ENCODE measurements at regions not wholly inside any gene's neighbourhood (a gene's known extent, or its start where the extent isn't known, plus 50 kb on each side); places are given as distances from the start of the nearest gene placed in this dataset.

- no peak for TF ChIP-seq CTCF (IDR thresholded peaks at IDR 0.05)
- TF ChIP-seq POLR2A (IDR thresholded peaks at IDR 0.05), result no peak
- no peaks in the 10 kb centered on the region for H3K36me3 ChIP-seq
- no peak overlapping the region for H3K27ac ChIP-seq
- H3K4me1 ChIP-seq, result no peaks in the 10 kb centered on the region
- H3K9me3 ChIP-seq, result no peaks in the 10 kb centered on the region
- no peak overlapping the region for H3K4me3 ChIP-seq
- no peaks in the 10 kb centered on the region for H3K27me3 ChIP-seq
- DNase-seq, result no peak
Observed at GRCh38 chr4:126812076-126812475, 820.7 kb upstream of the INTU start.

- Histone ChIP-seq H3K4me3 (no peak overlapping the region), H3K4me1 (no peaks in the 10 kb centered on the region), H3K36me3 (no peaks in the 10 kb centered on the region), H3K27ac (no peak overlapping the region), H3K9me3 (no peaks in the 10 kb centered on the region), H3K27me3 (no peaks in the 10 kb centered on the region)
- DNase-seq, result no peak
- TF ChIP-seq CTCF (IDR thresholded peaks at IDR 0.05) (no peak), POLR2A (IDR thresholded peaks at IDR 0.05) (no peak)
Observed at GRCh38 chr4:126820631-126821030, 812.1 kb upstream of the INTU start.

GRCh38 chr4:126821152-126821551 lies 811.6 kb upstream of the INTU start:
- TF ChIP-seq POLR2A (IDR thresholded peaks at IDR 0.05) (no peak), CTCF (IDR thresholded peaks at IDR 0.05) (no peak)
- no peaks in the 10 kb centered on the region for H3K27me3 ChIP-seq
- H3K4me1 ChIP-seq, result no peaks in the 10 kb centered on the region
- no peaks in the 10 kb centered on the region for H3K36me3 ChIP-seq
- H3K27ac ChIP-seq, result no peak overlapping the region
- no peaks in the 10 kb centered on the region for H3K9me3 ChIP-seq
- no peak overlapping the region for H3K4me3 ChIP-seq
- DNase-seq, result no peak

- no peak for DNase-seq
- H3K4me1 ChIP-seq, result no peaks in the 10 kb centered on the region
- no peak for TF ChIP-seq POLR2A (IDR thresholded peaks at IDR 0.05)
- TF ChIP-seq CTCF (IDR thresholded peaks at IDR 0.05), result no peak
Observed at GRCh38 chr4:126825083-126825482, 807.7 kb upstream of the INTU start.

GRCh38 chr4:126827669-126828068 lies 805.1 kb upstream of the INTU start:
- no peak overlapping the region for H3K4me3 ChIP-seq
- H3K27ac ChIP-seq, result no peak overlapping the region
- no peaks in the 10 kb centered on the region for H3K36me3 ChIP-seq
- no peak for DNase-seq
- no peaks in the 10 kb centered on the region for H3K4me1 ChIP-seq
- TF ChIP-seq CTCF (IDR thresholded peaks at IDR 0.05) (no peak), POLR2A (IDR thresholded peaks at IDR 0.05) (no peak)
- no peaks in the 10 kb centered on the region for H3K27me3 ChIP-seq
- H3K9me3 ChIP-seq, result peaks cover 0 to 3% (median 0%) of the 10 kb centered on the region in 4 donors

More at GRCh38 chr4:126825083-126825482, 807.7 kb upstream of the INTU start:
- no peak overlapping the region for H3K4me3 ChIP-seq
- no peak overlapping the region for H3K27ac ChIP-seq
- H3K27me3 ChIP-seq, result no peaks in the 10 kb centered on the region
- H3K36me3 ChIP-seq, result no peaks in the 10 kb centered on the region
- H3K9me3 ChIP-seq, result no peaks in the 10 kb centered on the region

- H3K4me1 ChIP-seq, result no peaks in the 10 kb centered on the region
- no peak for DNase-seq
- peaks cover 0 to 3% (median 0%) of the 10 kb centered on the region in 4 donors for H3K9me3 ChIP-seq
- no peaks in the 10 kb centered on the region for H3K36me3 ChIP-seq
- no peak overlapping the region for H3K4me3 ChIP-seq
- TF ChIP-seq CTCF (IDR thresholded peaks at IDR 0.05), result no peak
- no peak for TF ChIP-seq POLR2A (IDR thresholded peaks at IDR 0.05)
- no peak overlapping the region for H3K27ac ChIP-seq
- no peaks in the 10 kb centered on the region for H3K27me3 ChIP-seq
Observed at GRCh38 chr4:126834854-126835253, 797.9 kb upstream of the INTU start.

Data from Peyer's patch (tissue), 4 donors.